ENCODE measurements at regions not wholly inside any gene's neighbourhood (a gene's known extent, or its start where the extent isn't known, plus 50 kb on each side); places are given as distances from the start of the nearest gene placed in this dataset.

- Histone ChIP-seq H3K4me1 (ENCODE audit: control insufficient read depth, insufficient read depth, low read length) (no peaks in the 10 kb centered on the region), H3K27ac (ENCODE audit: extremely low read depth, low read depth, low read length) (no peak overlapping the region), H3K9me3 (ENCODE audit: control insufficient read depth, insufficient read depth, low read depth, low read length) (no peaks in the 10 kb centered on the region), H3K4me3 (ENCODE audit: low read depth, low read length) (no peak overlapping the region), H3K36me3 (ENCODE audit: control insufficient read depth in 2 of 2, insufficient read depth in 1 of 2, low read length in 2 of 2) (no peaks in the 10 kb centered on the region)
- CTCF ChIA-PET = no interaction called here
- TF ChIP-seq FEZF1 (tag by site-specific recombination; IDR thresholded peaks at IDR 0.05) = no peak
- TF ChIP-seq ZNF654 (tag by site-specific recombination; IDR thresholded peaks at IDR 0.05; ENCODE audit: low read depth) = no peak
- TF ChIP-seq ZNF529 (tag by site-specific recombination; IDR thresholded peaks at IDR 0.05; ENCODE audit: insufficient replicate concordance) = no peak
- no peak for TF ChIP-seq ZNF623 (tag by site-specific recombination; IDR thresholded peaks at IDR 0.05)
- TF ChIP-seq ZNF560 (tag by site-specific recombination; IDR thresholded peaks at IDR 0.05; ENCODE audit: borderline replicate concordance) = no peak
- TF ChIP-seq ZNF677 (tag by site-specific recombination; IDR thresholded peaks at IDR 0.05) = no peak
- no peak for TF ChIP-seq MYNN (tag by site-specific recombination; IDR thresholded peaks at IDR 0.05; ENCODE audit: borderline replicate concordance)
- no peak for TF ChIP-seq HOXA7 (CRISPR knock-in tag; IDR thresholded peaks at IDR 0.05; ENCODE audit: borderline replicate concordance)
- no peak for TF ChIP-seq IKZF3 (tag by site-specific recombination; IDR thresholded peaks at IDR 0.05)
- POLR2A ChIA-PET = no interaction called here
Measured at GRCh38 chr13:47033216-47033615, 136.4 kb upstream of the HTR2A start.

DNA sequence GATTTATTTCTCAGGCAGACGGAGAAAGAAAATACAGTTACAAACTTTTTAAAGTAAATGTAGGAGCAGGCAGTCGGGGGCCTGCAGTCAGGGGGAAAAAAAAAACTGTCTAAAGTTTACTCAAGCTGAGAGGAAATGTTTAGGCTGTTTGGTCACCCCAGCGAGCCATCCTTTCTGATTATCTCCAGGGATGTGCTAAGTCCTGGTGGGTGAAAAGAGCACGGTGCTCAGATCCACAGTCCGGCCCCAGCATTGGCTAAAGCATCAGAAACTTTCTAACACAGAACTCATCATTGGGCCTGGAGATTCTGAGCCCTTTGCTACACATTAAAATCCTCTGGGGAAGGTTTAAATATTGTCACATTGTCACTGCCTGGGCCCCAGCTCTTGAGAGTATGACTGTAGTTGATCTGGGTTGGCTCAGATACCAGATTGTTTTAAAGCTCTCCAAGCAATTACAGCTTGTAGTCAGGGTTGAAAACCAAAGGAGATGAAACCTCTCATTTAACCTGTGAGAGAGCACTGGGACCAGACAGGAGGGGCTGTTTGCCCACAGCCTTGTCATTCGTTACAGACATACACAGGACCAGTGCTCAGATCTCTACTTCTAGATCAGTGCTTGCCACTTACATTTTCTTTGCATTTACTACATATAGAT lies 131.1 kb upstream of the HTR2A start:
- H3K36me3 ChIP-seq (ENCODE audit: control insufficient read depth in 2 of 2, insufficient read depth in 1 of 2, low read length in 2 of 2) = no peaks in the 10 kb centered on the region
- H3K4me1 ChIP-seq (ENCODE audit: control insufficient read depth, insufficient read depth, low read length) = no peaks in the 10 kb centered on the region
- H3K27ac ChIP-seq (ENCODE audit: extremely low read depth, low read depth, low read length) = no peak overlapping the region
- no peaks in the 10 kb centered on the region for H3K9me3 ChIP-seq (ENCODE audit: control insufficient read depth, insufficient read depth, low read depth, low read length)
- TF ChIP-seq ZFP37 (tag by site-specific recombination; IDR thresholded peaks at IDR 0.05) = no peak
- TF ChIP-seq MYNN (tag by site-specific recombination; IDR thresholded peaks at IDR 0.05; ENCODE audit: borderline replicate concordance) = no peak
- no peak for TF ChIP-seq ZNF335 (tag by site-specific recombination; conservative IDR thresholded peaks at IDR 0.05)
- TF ChIP-seq, protein P1, sequence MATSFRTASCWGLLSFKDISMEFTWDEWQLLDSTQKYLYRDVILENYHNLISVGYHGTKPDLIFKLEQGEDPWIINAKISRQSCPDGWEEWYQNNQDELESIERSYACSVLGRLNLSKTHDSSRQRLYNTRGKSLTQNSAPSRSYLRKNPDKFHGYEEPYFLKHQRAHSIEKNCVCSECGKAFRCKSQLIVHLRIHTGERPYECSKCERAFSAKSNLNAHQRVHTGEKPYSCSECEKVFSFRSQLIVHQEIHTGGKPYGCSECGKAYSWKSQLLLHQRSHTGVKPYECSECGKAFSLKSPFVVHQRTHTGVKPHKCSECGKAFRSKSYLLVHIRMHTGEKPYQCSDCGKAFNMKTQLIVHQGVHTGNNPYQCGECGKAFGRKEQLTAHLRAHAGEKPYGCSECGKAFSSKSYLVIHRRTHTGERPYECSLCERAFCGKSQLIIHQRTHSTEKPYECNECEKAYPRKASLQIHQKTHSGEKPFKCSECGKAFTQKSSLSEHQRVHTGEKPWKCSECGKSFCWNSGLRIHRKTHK (tag by site-specific recombination; IDR thresholded peaks at IDR 0.05) = no peak
- TF ChIP-seq, protein P2, sequence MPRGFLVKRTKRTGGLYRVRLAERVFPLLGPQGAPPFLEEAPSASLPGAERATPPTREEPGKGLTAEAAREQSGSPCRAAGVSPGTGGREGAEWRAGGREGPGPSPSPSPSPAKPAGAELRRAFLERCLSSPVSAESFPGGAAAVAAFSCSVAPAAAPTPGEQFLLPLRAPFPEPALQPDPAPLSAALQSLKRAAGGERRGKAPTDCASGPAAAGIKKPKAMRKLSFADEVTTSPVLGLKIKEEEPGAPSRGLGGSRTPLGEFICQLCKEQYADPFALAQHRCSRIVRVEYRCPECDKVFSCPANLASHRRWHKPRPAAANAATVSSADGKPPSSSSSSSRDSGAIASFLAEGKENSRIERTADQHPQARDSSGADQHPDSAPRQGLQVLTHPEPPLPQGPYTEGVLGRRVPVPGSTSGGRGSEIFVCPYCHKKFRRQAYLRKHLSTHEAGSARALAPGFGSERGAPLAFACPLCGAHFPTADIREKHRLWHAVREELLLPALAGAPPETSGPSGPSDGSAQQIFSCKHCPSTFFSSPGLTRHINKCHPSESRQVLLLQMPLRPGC (tag by site-specific recombination; IDR thresholded peaks at IDR 0.05) = no peak
- TF ChIP-seq ZNF837 (tag by site-specific recombination; IDR thresholded peaks at IDR 0.05) = no peak
- TF ChIP-seq ZNF112 (tag by site-specific recombination; IDR thresholded peaks at IDR 0.05) = no peak
- ChIA-PET CTCF (no interaction called here), POLR2A (no interaction called here)
- H3K4me3 ChIP-seq (ENCODE audit: low read depth, low read length) = no peak overlapping the region

GRCh38 chr13:47025791-47026447 lies 129.1 kb upstream of the HTR2A start:
- ChIA-PET CTCF (no interaction called here), POLR2A (no interaction called here)
- Histone ChIP-seq H3K9me3 (ENCODE audit: control insufficient read depth, insufficient read depth, low read depth, low read length) (no peaks in the 10 kb centered on the region), H3K4me3 (ENCODE audit: low read depth, low read length) (no peak overlapping the region), H3K36me3 (ENCODE audit: control insufficient read depth in 2 of 2, insufficient read depth in 1 of 2, low read length in 2 of 2) (no peaks in the 10 kb centered on the region), H3K27ac (ENCODE audit: extremely low read depth, low read depth, low read length) (no peak overlapping the region), H3K4me1 (ENCODE audit: control insufficient read depth, insufficient read depth, low read length) (no peaks in the 10 kb centered on the region)
- TF ChIP-seq ZFP37 (tag by site-specific recombination; IDR thresholded peaks at IDR 0.05) (no peak), ZNF148 (tag by site-specific recombination; IDR thresholded peaks at IDR 0.05; ENCODE audit: borderline replicate concordance) (no peak), ZNF16 (tag by site-specific recombination; IDR thresholded peaks at IDR 0.05; ENCODE audit: low read depth) (no peak), BCL11B (tag by site-specific recombination; IDR thresholded peaks at IDR 0.05; ENCODE audit: low read depth) (no peak), ZNF157 (tag by site-specific recombination; IDR thresholded peaks at IDR 0.05) (no peak), ZNF624 (tag by site-specific recombination; IDR thresholded peaks at IDR 0.05) (no peak), ZNF223 (tag by site-specific recombination; IDR thresholded peaks at IDR 0.05) (no peak), ZNF335 (tag by site-specific recombination; conservative IDR thresholded peaks at IDR 0.05) (no peak), ZSCAN16 (tag by site-specific recombination; IDR thresholded peaks at IDR 0.05) (no peak), ZNF184 (tag by site-specific recombination; IDR thresholded peaks at IDR 0.05) (no peak), ZNF266 (tag by site-specific recombination; IDR thresholded peaks at IDR 0.05; ENCODE audit: low read depth) (no peak), SALL2 (tag by site-specific recombination; IDR thresholded peaks at IDR 0.05; ENCODE audit: borderline replicate concordance) (no peak)
